K562 (cell line): ENCODE measurements at regions not wholly inside any gene's neighbourhood (a gene's known extent, or its start where the extent isn't known, plus 50 kb on each side); places are given as distances from the start of the nearest gene placed in this dataset.

Source experiments
- ATAC-seq: fragments of 200-7000 bp; cut with Tn5 transposase; 3 replicates; pipeline ENCODE4 v1.9.1; 2020; ENCODE audit warnings: moderate library complexity
- BruUV-seq: library from RNA; stranded (reverse); fragments of 400-500 nt; replicated peaks from 2 replicates; lab custom pipeline; 2021; lab: Mats Ljungman, UMichigan
- CTCF ChIA-PET: fragments of 300-600 bp; formaldehyde crosslinking; extraction: SDS; loops from one replicate; lab custom pipeline; 2021; ENCODE audit warnings: low intra/inter-chr PET ratio; lab: Yijun Ruan, JAX
- POLR2A ChIA-PET: fragments of 300-600, 350-650 bp; sonication (Branson Sonifier 250); formaldehyde crosslinking; extraction: SDS; loops from one replicate; lab custom pipeline; 2021; ENCODE audit warnings: antibody characterized with exemption, inconsistent platforms; lab: Yijun Ruan, JAX
- DNase-seq, 4 experiments: peaks; one replicate each; pipeline versions ENCODE4 v3.0.0 to v3.0.0-alpha.2; 2011 to 2018; ENCODE audit warnings: low spot score in 3 of 4, mixed read lengths in 3 of 4; ENCODE audit errors: extremely low read depth in 1 of 4
- FAIRE-seq: peaks from 2 replicates; lab custom pipeline; 2011; peaks lifted over from hg19 to GRCh38; lab: Jason Lieb, UNC
- H2AFZ ChIP-seq: 2 replicates; pipeline ENCODE4 v1.6.0; 2011; ENCODE audit warnings: low read depth, low read length, control low read depth, inconsistent platforms
- H3K27ac ChIP-seq: fragments of 200-600 bp; 3 replicates; pipeline ENCODE4 v1.8.0; 2011; ENCODE audit warnings: low read depth, mild to moderate bottlenecking, control low read depth, inconsistent platforms, low read length, moderate library complexity, mixed read lengths; ENCODE audit errors: extremely low read depth
- H3K27me3 ChIP-seq, 2 experiments: fragments of 300-600 bp in 1 of 2; 2 replicates in 1 of 2; 3 replicates in 1 of 2; pipeline versions ENCODE4 v1.6.0 to v1.8.0; 2011; ENCODE audit warnings: inconsistent platforms in 2 of 2, low read length in 2 of 2, mild to moderate bottlenecking in 1 of 2, mixed read lengths in 1 of 2, moderate library complexity in 1 of 2; ENCODE audit not compliant: control insufficient read depth in 2 of 2, insufficient read depth in 2 of 2
- H3K36me3 ChIP-seq: fragments of 300-600 bp; 3 replicates; pipeline ENCODE4 v1.8.0; 2011; ENCODE audit warnings: mild to moderate bottlenecking, low read length, inconsistent platforms; ENCODE audit not compliant: control insufficient read depth, insufficient read depth
- H3K4me1 ChIP-seq, 2 experiments: fragments of 200-600 bp in 1 of 2; replicated peaks in 1 of 2; 2 replicates in 1 of 2; 3 replicates in 1 of 2; pipeline versions ENCODE4 v1.5.1 to v1.8.0; 2011; ENCODE audit warnings: inconsistent platforms in 2 of 2, low read length in 2 of 2, mild to moderate bottlenecking in 1 of 2, mixed read lengths in 1 of 2, moderate library complexity in 1 of 2; ENCODE audit not compliant: control insufficient read depth in 2 of 2, insufficient read depth in 2 of 2
- H3K4me2 ChIP-seq: 2 replicates; pipeline ENCODE4 v1.6.1; 2011; ENCODE audit warnings: low read length, control low read depth, inconsistent platforms, mixed read lengths; ENCODE audit not compliant: insufficient read depth
- H3K4me3 ChIP-seq: fragments of 200-600 bp; sonication (generic), shearing (Covaris generic); 2 replicates; pipeline ENCODE4 v1.5.1; 2016; ENCODE audit warnings: control low read depth, inconsistent platforms
- H3K79me2 ChIP-seq: fragments of 200-600 bp; 3 replicates; pipeline ENCODE4 v1.8.0; 2011; ENCODE audit warnings: low read length, inconsistent platforms; ENCODE audit not compliant: control insufficient read depth, insufficient read depth
- H3K9ac ChIP-seq, 2 experiments: 2 replicates each; pipeline versions ENCODE4 v1.6.0 to v1.6.1; 2011; ENCODE audit warnings: low read depth in 2 of 2, low read length in 2 of 2, control low read depth in 1 of 2, inconsistent platforms in 1 of 2, mild to moderate bottlenecking in 1 of 2, mixed read lengths in 1 of 2; ENCODE audit not compliant: insufficient read depth in 1 of 2
- H3K9me1 ChIP-seq: one replicate; pipeline ENCODE4 v1.6.0; 2011; ENCODE audit warnings: inconsistent platforms, mild to moderate bottlenecking, low read length, moderate library complexity; ENCODE audit not compliant: control insufficient read depth, insufficient read depth
- H3K9me3 ChIP-seq: replicated peaks from 2 replicates; pipeline ENCODE4 v1.5.1; 2011; ENCODE audit warnings: low read depth, low read length, inconsistent platforms; ENCODE audit not compliant: control insufficient read depth, insufficient read depth
- H4K20me1 ChIP-seq: replicated peaks from 2 replicates; pipeline ENCODE4 v1.6.1; 2011; ENCODE audit warnings: low read length, inconsistent platforms, mixed read lengths; ENCODE audit not compliant: control insufficient read depth, insufficient read depth
- FOXA3 ChIP-seq, 2 experiments: fragments of 450-650 bp in 1 of 2; sonication (generic) in 1 of 2; formaldehyde crosslinking; IDR thresholded peaks in 1 of 2; conservative IDR thresholded peaks in 1 of 2; 2 replicates each; pipeline versions ENCODE4 v1.4.0 to v1.8.0; 2020 to 2022; ENCODE audit warnings: mild to moderate bottlenecking in 2 of 2, missing genetic modification reagents in 1 of 2
- MAFG ChIP-seq: fragments of 450-650 bp; conservative IDR thresholded peaks from 2 replicates; pipeline ENCODE4 v1.6.1; 2016; ENCODE audit warnings: missing genetic modification characterization, missing compliant biosample characterization
- SAFB ChIP-seq: fragments of 200-400 bp; formaldehyde crosslinking; IDR thresholded peaks from 2 replicates; pipeline ENCODE4 v1.6.1; 2017; ENCODE audit warnings: low read depth, low read length, borderline replicate concordance
- XRCC4 ChIP-seq: IDR thresholded peaks from one replicate; pipeline ENCODE4 v1.6.1; 2011; ENCODE audit not compliant: insufficient read depth, insufficient read length; ENCODE audit errors: extremely low read depth
- ZNF232 ChIP-seq: sonication (generic); formaldehyde crosslinking; IDR thresholded peaks from 2 replicates; pipeline ENCODE4 v1.8.0; 2022; ENCODE audit warnings: mild to moderate bottlenecking, missing genetic modification reagents
- WGBS: fragments of 100-300 bp; shearing (Covaris generic); methylation state at CpG from one replicate; pipeline ENCODE4 v1.1.6; 2016; ENCODE audit warnings: low coverage, mixed read lengths; ENCODE audit not compliant: insufficient coverage; ENCODE audit errors: missing lambda C conversion rate; 5-methylcytosine and 5-hydroxymethylcytosine counted together
- in situ Hi-C: fragments of 300-500 bp; cut with MboI; formaldehyde crosslinking; loops from 4 replicates; pipeline ENCODE4 v1.15.0; 2018; ENCODE audit warnings: inconsistent platforms, mixed read lengths
- intact Hi-C: fragments of 100-400 bp; cut with micrococcal nuclease; formaldehyde crosslinking; loops from 2 replicates; pipeline ENCODE4 v1.14.2; 2022
- TF ChIP-seq, protein P1 (sequence below): fragments of 450-650 bp; formaldehyde crosslinking; conservative IDR thresholded peaks from 2 replicates; pipeline ENCODE4 v1.4.0; 2022; ENCODE audit warnings: mild to moderate bottlenecking, missing genetic modification characterization
- TF ChIP-seq, protein P2 (sequence below): fragments of 450-650 bp; IDR thresholded peaks from 2 replicates; pipeline ENCODE4 v1.6.1; 2014; ENCODE audit warnings: low read depth, mild to moderate bottlenecking, moderate library complexity, borderline replicate concordance

DNA sequence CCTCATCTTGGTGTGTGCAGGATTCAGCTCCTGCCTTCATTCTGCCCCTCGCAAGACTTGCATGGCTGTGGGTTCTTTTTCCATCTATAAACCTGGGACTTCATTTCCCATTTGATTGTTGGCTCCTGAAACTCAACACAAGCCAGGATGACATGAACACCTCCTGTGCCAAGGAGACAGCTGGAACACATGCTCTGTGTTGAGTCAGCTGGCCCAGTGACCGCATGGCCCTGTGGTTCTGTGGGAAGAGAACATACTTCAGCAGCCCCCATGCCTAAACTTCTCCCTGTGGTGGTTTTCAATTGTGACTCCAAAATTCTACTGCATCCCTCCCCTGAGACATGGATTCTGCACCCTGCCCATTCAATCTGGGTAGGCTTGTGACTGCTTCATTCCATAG, 57.9 kb upstream of the FOXF1 start:
- in situ Hi-C loops (no loop called here), intact Hi-C loops (no loop called here)
- Histone ChIP-seq H3K9me1 (peaks cover 2% of the 10 kb centered on the region), H3K4me3 (no peak overlapping the region), H3K4me2 (no peak overlapping the region), H3K4me1 (no peaks in the 10 kb centered on the region), H3K79me2 (no peaks in the 10 kb centered on the region), H4K20me1 (no peaks in the 10 kb centered on the region), H3K9me3 (no peaks in the 10 kb centered on the region), H3K9ac (no peak overlapping the region), H3K36me3 (no peaks in the 10 kb centered on the region), H3K27ac (no peak overlapping the region), H2AFZ (no peak overlapping the region), H3K27me3 (peaks cover 11 to 41% of the 10 kb centered on the region in 2 experiments; a peak in 4 of 5 replicates)
- FAIRE-seq (no peak), ATAC-seq (no peak), DNase-seq (no peak)
- no peak for TF ChIP-seq ZNF232
- no peak for TF ChIP-seq SAFB
- TF ChIP-seq XRCC4 = no peak
- TF ChIP-seq, protein P1, sequence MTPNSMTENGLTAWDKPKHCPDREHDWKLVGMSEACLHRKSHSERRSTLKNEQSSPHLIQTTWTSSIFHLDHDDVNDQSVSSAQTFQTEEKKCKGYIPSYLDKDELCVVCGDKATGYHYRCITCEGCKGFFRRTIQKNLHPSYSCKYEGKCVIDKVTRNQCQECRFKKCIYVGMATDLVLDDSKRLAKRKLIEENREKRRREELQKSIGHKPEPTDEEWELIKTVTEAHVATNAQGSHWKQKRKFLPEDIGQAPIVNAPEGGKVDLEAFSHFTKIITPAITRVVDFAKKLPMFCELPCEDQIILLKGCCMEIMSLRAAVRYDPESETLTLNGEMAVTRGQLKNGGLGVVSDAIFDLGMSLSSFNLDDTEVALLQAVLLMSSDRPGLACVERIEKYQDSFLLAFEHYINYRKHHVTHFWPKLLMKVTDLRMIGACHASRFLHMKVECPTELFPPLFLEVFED (CRISPR knock-in tag) = no peak
- TF ChIP-seq, protein P2, sequence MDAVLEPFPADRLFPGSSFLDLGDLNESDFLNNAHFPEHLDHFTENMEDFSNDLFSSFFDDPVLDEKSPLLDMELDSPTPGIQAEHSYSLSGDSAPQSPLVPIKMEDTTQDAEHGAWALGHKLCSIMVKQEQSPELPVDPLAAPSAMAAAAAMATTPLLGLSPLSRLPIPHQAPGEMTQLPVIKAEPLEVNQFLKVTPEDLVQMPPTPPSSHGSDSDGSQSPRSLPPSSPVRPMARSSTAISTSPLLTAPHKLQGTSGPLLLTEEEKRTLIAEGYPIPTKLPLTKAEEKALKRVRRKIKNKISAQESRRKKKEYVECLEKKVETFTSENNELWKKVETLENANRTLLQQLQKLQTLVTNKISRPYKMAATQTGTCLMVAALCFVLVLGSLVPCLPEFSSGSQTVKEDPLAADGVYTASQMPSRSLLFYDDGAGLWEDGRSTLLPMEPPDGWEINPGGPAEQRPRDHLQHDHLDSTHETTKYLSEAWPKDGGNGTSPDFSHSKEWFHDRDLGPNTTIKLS = no peak
- no peak for TF ChIP-seq MAFG (tag)
- TF ChIP-seq FOXA3 (CRISPR knock-in tag; conservative IDR thresholded peaks at IDR 0.05 in 1 of 2, IDR thresholded peaks at IDR 0.05 in 1 of 2) = no peak
- CTCF ChIA-PET = no interaction called here
- POLR2A ChIA-PET = no interaction called here
- WGBS = 0% methylated on average over 2 of the region's 2 CpGs
- BruUV-seq = no TSS peak
